ENCODE measurements at regions not wholly inside any gene's neighbourhood (a gene's known extent, or its start where the extent isn't known, plus 50 kb on each side); places are given as distances from the start of the nearest gene placed in this dataset.

- no peak for DNase-seq (ENCODE audit: low read depth)
These were observed 411.4 kb downstream of the CCDC91 start for GRCh38 chr12:28601570-28602058.

- no peak for DNase-seq (ENCODE audit: low read depth)
These were observed 412.5 kb downstream of the CCDC91 start for GRCh38 chr12:28602786-28603185.

GRCh38 chr12:28603239-28603638, 413.0 kb downstream of the CCDC91 start:
- DNase-seq (ENCODE audit: low read depth): peak; percentile 14

DNA sequence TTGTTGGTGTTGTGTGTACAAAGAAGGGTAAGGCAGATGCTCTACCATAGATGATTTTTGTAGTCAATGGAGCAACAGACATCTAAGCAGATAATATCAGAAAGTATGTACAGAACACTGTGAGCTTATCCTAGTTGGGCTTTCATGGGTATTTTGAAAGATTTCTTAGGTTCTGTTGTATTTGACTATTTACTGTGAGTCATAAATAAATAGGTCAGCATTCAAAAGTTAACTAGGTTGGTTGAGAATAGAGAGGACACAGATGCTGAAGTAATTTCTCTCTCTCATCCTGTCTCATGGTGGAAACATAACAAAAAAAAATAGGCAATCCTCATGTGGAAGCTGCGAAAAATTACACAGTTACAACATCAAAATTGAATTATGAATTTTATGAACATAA, 413.5 kb downstream of the CCDC91 start:
- no peak for DNase-seq (ENCODE audit: low read depth)

DNA sequence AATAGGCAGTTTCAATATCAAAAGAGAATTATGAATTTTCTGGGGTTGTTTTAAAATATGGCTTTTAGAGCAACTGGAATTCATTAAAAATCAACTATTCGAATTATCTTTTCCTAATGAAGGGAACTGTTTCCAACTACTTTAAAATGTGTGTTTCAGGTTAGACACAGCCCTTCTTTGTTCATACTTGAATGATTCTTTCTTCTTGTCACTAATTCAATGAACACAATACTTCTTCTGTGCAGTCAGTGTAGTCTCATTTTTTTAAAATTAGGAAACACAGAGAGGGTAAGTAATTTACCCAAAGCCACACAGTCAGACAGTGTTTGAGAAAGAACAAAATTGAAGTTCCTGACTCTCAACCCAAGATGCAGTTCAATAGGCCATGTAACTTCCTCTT, 414.0 kb downstream of the CCDC91 start:
- DNase-seq (ENCODE audit: low read depth): no peak

GRCh38 chr12:28606967-28607557, 416.8 kb downstream of the CCDC91 start:
- DNase-seq (ENCODE audit: low read depth): no peak

GRCh38 chr12:28610401-28611114, 420.3 kb downstream of the CCDC91 start:
- no peak for DNase-seq (ENCODE audit: low read depth)

GRCh38 chr12:28611115-28611435, 420.8 kb downstream of the CCDC91 start:
- peak; percentile 12 for DNase-seq (ENCODE audit: low read depth)

- no peak for DNase-seq (ENCODE audit: low read depth)
These were observed 421.2 kb downstream of the CCDC91 start for GRCh38 chr12:28611449-28611848.

GRCh38 chr12:28618171-28618570, 427.9 kb downstream of the CCDC91 start:
- DNase-seq (ENCODE audit: low read depth): no peak

- no peak for DNase-seq (ENCODE audit: low read depth)
These were observed 428.5 kb downstream of the CCDC91 start for GRCh38 chr12:28618772-28619171.

DNA sequence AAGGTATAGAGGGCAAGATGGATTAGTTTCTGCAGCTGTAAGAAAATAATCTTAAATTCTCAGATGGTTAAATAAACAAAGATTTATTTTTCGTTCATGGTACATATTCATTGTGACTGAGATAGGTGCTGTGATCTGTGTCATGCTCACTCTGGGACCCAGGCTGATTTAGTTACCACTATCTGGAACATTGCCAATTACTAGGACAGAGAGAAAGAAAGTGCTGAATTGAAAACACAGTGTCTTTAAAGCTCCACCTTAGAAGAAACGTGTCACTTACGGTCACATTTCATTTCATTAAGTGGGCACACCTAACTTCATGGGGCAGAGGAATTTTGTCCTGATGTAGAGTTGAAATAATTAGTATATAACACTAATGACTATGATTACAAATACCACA, 430.0 kb downstream of the CCDC91 start:
- no peak for DNase-seq (ENCODE audit: low read depth)

GRCh38 chr12:28622406-28622805, 432.1 kb downstream of the CCDC91 start:
- DNase-seq (ENCODE audit: low read depth): no peak

- no peak for DNase-seq (ENCODE audit: low read depth)
These were observed 436.2 kb downstream of the CCDC91 start for GRCh38 chr12:28626504-28626903.

DNA sequence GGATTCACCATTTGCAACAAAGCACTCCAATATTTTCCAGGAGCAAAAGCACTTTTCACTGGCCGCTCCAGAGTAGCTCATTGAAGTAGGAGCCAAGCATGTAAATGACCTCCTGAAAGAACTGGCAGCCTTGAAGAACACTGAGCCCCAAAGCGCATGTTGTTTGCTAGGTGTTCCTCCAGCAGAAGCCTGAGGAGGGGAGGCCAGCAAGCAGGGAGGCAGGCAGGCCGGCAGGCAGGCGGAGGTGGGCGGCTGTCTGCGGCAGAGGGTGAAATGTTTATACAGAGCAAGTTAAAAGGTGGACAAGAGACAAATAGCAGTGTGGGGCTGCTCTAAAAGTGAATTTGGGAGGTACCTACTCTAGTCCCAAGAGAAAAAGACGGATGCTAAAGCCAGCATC, 439.4 kb downstream of the CCDC91 start:
- no peak for DNase-seq (ENCODE audit: low read depth)

DNA sequence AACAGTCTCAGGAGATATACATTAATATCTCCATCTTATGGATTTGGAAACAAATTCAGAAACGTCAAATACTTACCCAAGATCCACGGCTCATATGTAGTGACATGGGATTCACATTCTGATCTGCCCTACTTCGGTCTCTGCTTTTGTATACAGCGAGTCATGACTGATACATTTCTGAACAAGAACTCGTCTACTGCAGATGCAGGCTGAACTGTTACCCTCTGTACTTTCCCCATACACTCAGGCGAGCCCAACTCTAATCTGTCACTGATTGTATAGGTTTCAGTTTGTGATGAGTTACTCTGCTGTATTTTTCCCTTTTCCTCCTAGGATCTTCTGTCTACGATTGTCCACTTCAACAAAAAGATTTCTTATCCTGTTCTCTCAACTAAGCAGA, 441.6 kb downstream of the CCDC91 start:
- no peak for DNase-seq (ENCODE audit: low read depth)

DNA sequence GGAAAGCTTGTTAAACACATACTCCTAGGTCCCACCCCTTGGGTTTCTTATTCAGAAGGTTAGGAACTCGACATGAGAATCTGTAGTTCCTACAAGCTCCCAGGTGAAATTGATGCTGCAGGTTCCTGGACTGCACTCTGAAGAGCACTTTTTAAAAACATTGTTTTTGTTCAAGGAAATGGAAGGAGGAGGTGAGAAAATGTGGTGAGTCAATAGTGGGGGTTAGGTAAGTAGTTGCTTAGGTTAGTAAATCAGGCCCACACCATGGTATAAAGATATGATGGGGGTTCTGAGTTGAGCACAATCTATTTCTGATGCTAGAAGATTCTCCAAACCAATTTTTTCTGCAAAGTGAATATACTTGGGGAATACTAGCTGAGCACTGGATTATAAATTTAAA, 450.3 kb downstream of the CCDC91 start:
- DNase-seq (ENCODE audit: low read depth): no peak

DNA sequence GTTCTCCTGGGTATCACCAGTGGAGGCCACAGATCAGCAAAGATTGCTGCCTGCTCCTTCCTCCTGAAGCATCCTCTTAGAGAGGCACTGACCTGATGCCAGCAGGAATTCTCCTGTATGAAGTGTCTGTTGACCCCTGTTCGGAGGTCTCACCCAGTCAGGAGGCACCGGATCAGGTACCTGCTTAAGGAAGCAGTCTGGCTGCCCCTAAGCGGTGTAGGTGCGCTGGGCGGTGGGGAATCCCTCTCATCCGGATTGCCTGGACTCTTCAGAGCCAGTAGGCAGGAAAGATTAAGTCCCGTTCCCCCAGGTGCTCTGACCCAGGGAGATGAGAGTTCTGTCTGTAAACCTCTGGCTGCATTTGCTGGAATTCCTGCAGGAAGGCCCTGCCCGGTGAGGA, 455.2 kb downstream of the CCDC91 start:
- DNase-seq (ENCODE audit: low read depth): no peak

DNA sequence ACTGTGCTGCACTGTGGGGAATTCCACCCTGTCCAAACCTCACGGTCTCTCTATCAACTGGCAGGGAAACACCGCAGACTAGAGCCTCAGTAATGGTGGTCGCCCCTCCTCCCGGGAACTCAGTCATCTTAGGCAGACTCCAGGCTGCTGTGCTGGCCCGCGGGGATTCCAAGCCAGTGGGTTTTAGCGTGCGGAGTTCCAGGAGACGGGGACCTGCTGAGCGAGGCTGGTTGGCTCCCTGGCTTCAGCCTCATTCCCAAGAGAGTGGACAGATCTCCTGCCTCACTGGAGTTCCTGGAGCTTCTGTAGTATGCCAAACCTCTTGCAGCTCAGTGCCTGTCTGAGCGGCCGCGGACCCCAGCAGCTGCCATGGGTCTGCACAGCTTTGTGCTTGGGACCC, 455.6 kb downstream of the CCDC91 start:
- DNase-seq (ENCODE audit: low read depth): no peak

GRCh38 chr12:28650906-28651305, 460.6 kb downstream of the CCDC91 start:
- no peak for DNase-seq (ENCODE audit: low read depth)

DNA sequence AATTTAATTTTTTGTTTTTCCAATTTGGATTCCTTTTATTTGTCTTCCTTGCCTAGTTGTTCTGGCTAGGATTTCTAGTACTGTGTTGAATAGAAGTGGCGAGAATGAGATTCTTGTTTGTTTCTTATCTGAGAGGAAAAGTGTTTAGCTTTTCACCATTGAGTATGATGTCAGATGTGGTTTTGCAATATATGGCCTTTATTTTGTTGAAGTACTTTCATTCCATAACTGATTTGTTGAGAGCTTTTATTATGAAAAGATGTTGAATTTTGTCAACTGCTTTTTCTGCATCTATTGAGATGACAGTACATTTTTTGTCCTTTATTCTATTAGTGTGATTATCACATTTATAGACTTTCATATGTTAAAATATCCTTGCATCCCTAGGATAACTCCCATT, 462.0 kb downstream of the CCDC91 start:
- no peak for DNase-seq (ENCODE audit: low read depth)

- no peak for DNase-seq (ENCODE audit: low read depth)
These were observed 467.1 kb upstream of the FAR2 start for GRCh38 chr12:28681980-28682379.

- DNase-seq (ENCODE audit: low read depth): no peak
These were observed 465.7 kb upstream of the FAR2 start for GRCh38 chr12:28683366-28683765.
